ENCODE measurements at regions not wholly inside any gene's neighbourhood (a gene's known extent, or its start where the extent isn't known, plus 50 kb on each side); places are given as distances from the start of the nearest gene placed in this dataset.

DNA sequence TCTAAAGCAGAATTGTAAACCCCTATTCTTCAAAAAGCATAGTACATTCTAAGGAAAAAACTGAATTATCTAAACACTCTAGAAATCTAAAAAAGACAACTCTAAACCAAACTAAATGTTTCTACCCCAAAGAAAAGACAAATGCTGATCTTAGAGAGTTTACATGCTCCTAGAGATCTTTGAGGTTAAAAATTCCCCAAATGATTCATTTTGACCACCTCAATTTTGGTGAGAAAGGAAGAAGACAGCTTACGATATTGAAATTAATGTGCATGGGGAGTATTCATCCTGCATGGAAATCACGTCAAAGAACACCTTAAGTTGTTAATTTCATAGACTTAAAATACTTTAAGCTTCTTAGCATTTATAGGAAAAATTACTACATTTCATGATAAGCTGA is 377.8 kb upstream of the RUNX1 start:
- no peak for DNase-seq (ENCODE audit: low read depth)

DNA sequence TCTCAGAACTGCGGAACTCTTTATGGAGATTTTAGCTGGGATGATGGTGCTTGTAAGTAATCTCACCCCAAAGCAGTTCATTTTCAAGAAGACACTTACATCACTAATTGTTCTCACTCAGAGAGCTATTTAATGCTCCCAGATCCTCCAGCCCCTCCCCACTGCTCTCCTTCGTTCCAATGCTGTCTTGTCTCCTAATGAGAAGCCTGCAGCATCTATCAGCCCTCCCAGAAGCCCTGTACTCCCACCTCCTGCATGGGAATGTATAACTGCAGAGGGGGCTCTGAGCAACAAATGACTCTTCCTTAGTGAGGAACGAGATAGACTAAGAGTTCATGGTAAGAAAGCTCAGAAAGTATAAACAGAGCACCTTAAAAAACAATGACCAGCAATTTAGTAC is 377.4 kb upstream of the RUNX1 start:
- DNase-seq (ENCODE audit: low read depth): no peak

DNA sequence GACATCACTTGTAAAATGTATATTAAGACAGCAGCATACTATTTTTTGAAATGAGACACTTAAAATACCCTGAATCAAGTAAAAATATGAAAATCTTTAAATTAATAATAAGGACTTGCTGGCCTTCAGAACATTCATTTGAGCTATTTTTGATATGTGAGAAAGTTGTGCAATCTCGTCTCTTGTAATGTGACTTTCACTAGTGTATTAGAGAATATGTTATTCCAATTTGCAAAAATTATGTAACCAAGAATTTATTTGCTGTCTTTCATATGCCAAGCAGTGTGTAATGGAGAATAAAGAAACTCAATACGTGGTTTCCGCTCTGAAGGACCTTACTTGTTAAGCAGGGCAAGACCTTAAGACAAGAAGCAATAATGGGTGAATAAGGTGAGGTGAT is 375.0 kb upstream of the RUNX1 start:
- no peak for DNase-seq (ENCODE audit: low read depth)

DNA sequence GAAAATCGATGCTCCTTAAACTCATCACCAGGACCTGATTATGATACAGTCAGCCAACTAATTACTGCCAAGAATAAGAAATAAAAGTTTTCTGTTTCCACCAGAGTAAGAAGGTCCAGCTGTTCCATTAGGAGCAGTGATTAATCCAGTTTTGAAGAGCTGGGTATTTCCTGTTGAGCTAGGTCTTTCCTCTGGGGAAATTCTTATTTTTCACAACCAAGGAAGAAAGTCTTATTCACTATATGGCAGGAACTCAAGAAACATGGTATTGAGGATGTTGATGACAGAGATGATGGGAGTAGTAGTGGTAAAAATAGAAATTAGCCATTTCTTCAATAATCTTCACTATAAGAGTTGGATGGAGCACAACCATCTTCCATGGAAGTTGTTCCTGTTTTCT is 374.6 kb upstream of the RUNX1 start:
- DNase-seq (ENCODE audit: low read depth): no peak

DNA sequence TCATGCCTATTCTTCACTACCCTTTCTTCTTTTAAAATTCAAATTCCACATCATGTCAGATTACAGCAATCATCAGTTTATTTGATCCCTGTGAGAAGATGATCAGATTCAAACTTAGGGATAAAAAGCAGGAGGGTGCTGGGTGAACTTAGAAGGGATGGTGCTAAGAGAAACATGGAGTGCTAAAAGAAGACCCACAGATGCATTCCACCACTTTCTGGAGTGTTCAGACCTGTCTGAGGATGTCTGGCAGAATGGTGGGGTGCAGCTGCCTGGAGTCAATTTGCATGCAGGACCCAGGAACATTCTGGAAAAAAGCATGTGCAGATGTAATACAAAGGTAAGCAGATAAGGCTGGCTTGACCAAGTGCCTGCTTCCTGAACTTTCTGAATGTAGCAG is 372.9 kb upstream of the RUNX1 start:
- DNase-seq (ENCODE audit: low read depth): no peak

DNA sequence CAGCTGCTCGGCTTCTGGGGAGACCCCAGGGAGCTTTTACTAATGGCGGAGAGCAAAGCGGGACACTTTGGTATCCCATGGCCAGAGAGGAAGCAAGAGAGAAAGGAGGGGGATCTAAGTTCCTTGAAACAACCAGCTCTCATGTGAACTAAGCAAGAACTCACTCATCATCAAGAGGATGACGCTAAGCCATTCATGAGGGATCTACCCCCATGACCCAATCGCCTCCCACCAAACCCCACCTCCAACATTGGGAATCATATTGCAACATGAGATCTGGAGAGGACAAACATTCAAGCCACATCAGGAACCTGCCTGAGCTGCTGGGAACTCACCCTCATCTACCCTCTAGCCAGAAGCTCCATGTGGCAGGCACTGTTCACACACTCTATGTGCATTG is 372.1 kb upstream of the RUNX1 start:
- no peak for DNase-seq (ENCODE audit: low read depth)

DNA sequence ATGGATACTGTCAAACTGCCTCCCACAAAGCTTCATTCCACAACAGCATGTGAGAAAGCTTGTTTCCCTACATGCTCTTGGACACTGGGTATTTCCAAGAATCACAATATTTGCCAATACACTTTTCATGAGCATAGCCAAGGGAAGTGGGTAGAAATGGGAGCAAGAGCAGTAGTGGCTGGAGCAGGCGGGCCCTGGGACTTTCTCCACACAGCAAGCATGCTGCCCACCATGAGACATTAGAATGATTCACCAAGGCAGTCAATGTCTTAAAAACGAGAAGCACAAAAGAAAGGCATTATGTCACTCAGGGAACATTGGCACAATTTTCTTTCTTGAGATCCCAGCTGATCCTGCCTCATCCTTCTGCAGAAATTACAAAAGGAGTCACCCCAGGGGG is 371.6 kb upstream of the RUNX1 start:
- DNase-seq (ENCODE audit: low read depth): no peak

DNA sequence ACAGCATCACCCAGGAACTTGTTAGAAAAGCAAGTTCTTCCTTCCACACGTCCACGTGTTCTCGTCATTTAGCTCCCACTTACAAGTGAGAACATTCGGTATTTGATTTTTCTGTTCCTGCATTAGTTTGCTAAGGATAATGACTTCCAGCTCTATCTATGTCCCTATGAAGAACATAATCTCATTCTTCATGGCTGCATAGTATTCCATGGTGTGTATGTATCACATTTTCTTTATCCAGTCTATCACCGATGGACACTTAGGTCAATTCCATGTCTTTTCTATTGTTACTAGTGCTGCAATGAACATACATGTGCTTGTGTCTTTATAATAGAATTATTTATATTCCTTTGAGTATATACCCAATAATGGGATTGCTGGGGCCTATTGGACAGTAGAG is 368.7 kb upstream of the RUNX1 start:
- DNase-seq (ENCODE audit: low read depth): no peak

DNA sequence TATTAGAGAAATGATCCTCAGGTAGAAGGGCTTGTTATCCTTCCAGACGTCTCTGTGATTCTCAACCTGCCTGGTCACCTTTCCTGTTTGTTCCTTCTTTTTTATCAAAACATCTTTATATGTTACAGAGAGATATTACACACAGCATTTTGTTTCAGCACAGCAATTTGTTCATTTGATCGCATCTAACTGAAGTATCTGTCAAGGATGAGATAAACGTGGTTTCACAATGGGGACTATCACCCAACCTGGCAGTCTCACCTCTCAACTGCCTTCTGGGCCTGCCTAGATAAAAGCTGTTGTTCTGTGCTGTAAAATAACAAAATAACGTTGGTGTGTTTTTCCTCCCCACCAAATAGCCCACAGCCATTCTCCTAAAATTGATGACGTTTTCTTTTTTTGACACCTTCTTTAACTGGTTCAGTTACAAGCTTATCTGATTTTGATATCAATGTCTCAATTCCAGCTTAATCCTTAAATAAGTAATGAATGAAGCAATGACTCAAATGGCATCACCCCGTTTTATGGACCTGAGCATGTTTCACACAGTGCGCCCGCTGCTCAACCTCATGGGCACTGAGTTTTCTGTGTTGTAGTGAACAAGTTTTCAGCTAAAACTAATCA is 367.9 kb upstream of the RUNX1 start:
- DNase-seq (ENCODE audit: low read depth): no peak

DNA sequence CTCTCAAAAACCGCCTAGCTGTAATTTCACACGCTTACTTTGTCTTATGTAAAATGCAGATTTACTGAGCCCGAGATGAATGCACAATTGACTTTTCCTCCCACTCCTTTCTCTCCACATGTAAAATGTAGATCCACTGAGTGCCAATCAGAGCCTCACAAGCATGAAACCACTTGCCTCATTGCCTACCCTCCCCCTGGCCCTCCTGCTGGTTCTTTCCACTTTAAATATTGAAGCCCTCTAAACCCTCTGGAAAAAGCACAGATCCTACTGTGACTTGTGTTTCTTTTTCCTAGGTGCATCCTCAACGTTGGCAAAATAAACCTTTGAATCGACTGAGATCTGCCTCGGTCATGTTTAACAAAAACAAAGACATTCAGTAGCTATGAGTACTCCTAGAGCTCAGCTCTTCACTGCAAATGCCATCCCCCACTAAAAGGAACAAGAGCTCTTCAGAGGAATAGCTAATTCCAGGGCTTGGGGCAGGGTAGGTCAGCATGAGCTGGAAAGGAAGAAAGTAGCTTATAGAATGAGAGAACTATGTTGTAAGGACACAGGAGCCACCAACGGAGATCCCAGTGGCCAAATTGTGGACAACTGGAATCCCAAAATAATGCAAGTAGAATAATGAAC is 365.5 kb upstream of the RUNX1 start:
- DNase-seq (ENCODE audit: low read depth): no peak

DNA sequence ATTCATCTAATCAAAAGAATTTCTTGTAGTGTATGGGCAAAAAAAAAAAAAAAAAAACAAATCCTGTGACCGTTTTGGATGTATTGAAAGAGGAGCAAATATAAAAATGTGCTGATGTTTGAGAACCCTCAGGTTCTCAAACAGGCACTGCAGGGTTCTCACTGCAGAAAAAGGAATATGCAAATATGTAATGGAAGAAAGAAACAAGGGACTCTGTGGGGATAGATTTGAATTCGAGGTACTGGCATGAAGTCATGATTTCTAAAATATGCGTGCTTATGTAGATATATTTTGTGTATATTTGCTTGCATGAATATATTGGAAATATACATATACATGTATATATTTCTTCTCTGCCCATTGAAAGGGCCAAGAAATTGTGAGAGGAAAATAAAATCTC is 365.0 kb upstream of the RUNX1 start:
- DNase-seq (ENCODE audit: low read depth): no peak

DNA sequence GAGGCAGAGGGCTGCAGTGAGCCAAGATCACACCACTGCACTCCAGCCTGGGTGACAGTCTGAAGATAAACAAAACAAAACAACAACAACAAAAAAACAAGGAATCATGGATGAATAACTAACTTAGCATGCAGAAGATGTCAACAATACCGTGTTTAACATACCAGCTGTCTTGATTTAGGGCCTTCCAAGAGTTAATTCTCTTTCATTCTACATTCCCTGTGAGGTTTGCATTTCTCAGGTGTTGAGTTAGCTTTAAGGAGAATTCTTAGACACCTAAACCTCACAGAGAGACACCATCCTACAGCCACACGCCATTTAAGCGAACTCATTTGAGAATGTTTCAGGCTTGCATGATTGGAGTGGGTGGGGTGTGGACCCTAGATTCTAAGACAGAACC is 363.1 kb upstream of the RUNX1 start:
- no peak for DNase-seq (ENCODE audit: low read depth)

DNA sequence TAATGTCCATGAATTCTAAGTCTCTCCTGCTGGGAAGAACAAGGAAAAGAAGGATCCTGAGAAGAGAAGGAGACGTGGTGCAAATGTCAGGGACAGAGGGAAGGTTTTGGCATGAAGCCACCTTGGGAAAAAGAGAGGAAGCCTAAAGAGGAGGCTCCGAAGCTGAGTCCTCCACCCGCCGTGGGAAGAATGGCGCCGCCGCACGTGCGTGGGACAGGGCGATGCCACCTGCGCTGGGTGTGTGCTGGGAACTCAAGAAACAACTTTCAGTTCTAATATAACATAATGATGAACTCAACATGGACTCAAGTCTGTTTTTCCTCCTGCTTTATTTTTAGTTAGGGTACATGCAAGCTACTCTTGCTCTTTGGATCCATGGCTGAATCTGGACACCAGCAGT is 362.3 kb upstream of the RUNX1 start:
- no peak for DNase-seq (ENCODE audit: low read depth)

DNA sequence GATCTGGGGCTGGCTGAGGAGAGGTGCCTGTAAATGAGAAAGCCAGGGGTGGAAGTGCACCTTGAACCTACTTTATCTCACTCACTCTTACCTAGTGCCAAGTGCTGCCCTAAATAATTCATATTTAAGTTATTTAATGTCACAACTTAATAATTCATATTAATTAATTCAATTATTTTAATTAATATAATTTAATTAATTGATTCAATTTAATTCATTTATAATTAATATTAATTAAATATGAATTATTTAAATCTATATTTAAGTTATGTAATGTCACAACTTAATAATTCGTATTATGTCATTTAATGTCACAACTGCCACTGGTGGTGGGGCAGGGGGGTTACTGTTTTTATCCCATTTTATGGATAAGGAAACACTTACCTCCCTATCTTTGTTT is 361.6 kb upstream of the RUNX1 start:
- DNase-seq (ENCODE audit: low read depth): no peak

DNA sequence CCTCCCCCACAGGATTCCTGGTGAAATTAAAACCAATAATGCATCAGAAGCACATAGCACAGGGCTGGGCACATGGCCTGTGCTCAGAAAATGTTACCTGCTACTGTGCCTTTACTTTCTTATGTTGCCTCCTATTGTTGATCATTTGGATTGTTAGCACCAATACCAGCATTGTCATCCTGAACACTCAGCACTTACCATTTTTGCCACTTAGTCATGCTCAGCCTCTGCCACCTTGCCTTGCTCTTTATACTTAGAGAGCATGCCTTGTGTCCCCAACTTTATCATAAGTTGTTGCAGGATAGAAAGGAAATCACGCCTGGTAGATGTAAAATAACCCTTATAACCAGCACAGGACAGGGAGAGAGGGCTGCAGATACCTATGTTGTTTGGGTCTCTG is 361.0 kb upstream of the RUNX1 start:
- DNase-seq (ENCODE audit: low read depth): no peak

DNA sequence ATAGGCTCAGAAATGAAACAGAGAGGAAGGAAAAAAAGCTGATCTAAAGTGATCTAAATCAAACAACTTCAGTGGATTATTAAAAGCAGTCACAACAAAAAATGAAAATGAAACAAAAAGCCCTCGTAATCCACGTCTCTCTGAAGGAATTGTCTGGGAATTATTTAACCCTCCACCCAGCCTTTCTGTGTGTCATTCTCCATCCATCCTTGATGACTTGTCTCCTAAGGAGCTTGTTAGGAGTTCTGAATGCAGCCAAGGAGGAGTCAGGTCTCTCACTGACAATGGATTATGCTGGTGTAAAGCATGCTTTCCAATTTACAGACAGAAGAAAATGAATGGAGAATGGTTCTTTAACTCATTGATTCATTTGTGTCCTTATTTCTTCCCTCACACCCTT is 359.3 kb upstream of the RUNX1 start:
- DNase-seq (ENCODE audit: low read depth): no peak

DNA sequence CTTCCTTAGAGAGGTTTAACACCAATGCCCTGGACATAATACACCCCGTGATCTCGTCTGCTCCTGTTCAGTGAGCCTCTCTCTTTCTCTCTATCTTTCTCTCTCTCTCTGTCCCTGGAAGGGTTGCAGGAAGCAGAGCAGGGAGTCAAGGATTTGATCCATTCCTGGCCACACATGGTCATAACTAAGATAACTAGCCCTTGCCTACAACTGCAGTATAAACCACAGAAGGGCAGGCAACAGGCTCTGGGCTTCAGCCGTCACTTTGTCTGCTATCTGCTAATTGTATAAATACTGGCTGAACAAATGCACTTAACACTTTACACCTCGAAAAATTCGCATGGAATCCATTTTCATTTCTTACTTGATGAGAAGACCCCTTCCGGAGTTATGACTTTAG is 357.5 kb upstream of the RUNX1 start:
- no peak for DNase-seq (ENCODE audit: low read depth)

DNA sequence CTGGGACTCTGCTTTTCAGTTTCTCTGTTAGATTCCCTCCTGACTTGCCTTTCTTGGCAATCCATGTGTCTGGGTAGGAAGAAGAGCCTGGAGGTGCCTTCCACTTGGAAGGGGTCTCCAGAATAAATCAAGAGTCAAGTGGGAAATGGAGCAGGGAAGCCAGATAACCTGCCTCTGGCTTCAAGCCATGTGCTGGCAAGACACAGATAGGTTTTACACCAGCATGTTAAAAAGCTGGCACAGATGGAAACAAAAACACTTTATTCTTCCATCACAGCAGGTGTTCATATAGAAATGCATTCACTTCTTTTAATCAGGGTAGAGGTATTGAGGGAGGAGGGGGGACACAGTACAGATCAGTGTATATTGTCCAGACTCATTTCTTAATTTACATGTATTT is 356.9 kb upstream of the RUNX1 start:
- no peak for DNase-seq (ENCODE audit: low read depth)

DNA sequence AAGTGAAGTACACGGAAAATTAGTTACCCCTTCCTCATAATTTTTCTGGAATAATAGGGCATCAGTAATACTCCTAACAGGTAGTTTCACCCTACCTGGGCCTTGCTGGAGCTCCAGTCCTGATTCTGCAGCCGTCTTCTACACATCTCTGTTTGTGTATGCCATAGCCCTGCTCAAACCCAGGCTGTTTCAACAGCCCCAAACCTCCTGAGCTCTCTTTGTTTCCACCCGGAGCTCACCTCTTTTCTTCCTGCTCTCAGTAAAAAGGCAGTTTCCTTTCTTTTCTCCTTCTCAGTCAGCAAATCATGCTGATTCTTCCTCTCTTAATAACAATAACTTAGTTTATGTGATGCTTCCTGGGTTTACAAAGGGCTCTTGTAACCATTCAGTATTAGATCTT is 355.1 kb upstream of the RUNX1 start:
- no peak for DNase-seq (ENCODE audit: low read depth)

DNA sequence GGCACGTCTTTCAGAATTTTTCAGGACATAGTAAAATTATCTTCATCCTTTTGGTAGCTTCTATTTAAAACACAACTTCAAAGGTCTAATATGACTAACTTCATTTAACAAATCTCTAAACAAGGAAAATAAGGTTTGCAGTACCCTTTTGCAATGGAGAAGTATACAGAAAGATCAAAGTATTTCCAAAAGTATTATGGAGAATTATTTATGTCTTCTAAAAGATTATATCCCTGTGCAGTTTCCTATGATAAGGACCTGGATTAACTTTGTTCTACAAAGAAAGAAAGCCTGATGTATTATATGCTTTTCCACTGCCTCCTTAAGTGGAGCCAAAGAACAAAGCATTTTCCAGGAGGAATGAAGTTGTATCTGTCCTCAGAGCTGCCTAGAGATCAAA is 353.0 kb upstream of the RUNX1 start:
- no peak for DNase-seq (ENCODE audit: low read depth)

DNA sequence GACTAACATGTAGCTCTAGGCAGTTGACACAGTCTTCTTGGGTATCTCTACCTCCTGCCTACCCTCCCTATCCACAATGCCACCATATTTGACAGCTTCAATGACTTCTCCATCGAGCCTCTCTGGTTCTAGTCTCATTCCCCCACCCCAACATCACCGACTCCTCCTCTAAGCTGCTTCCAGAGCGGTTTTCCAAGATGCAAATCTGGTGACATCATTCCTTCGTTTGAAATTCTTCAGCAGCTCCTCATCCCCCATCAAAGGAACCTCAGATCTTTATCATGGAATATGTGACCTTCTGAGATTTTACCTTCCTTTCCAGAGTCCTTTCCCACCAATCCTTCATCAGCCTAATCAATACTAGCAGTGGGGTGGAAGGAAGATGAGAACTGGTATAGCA is 352.4 kb upstream of the RUNX1 start:
- no peak for DNase-seq (ENCODE audit: low read depth)

DNA sequence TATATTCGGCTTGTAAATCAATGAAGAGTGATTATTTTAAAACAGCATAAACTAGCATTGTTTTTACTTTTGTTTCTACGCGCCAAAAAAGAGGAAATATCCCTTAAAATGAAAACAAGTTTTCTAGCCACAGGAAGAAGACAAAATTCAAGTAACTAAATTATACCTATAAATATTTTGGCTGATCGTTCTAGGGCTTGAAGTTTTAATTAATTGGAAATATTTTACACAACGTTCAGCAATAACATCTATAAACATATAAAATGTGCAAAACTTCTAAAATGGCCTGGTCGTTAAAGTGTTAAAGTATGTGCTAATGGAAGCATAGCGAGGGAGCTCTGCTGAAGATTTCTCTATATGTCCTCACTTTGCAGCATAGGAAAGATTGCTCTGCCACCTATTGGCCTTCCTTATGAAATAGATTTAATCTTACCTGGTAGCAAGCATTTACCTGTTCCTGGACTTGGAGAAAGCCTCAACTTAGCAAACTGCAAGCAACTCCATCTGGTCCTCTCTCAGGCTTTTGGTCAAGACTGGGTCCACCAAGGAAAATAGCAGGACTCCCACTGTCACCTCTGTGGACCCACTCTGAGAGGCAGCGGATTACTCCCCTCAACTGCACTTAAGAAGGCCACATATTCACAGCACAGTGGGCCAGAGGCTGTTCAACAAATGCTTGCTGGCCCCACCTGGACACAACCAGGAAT is 351.3 kb upstream of the RUNX1 start:
- no peak for DNase-seq (ENCODE audit: low read depth)

DNA sequence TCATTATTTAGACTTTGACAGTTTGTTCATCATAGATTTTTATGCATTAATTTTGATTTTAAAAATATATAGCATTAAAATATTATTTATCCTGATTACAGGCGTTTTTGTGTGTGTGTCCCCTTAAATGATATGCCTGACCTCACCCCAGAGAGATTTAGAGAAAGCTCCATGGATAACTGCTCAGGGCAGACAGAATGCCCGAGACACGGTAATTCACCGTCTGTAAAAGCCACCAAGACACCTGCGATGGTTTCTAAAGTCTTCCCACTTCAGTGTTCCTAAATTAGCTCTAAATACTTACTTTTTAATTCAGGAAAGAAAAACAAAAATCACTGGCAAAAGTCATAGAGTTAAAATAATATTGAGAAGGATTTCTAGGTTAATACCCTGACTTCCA is 350.6 kb upstream of the RUNX1 start:
- DNase-seq (ENCODE audit: low read depth): no peak

DNA sequence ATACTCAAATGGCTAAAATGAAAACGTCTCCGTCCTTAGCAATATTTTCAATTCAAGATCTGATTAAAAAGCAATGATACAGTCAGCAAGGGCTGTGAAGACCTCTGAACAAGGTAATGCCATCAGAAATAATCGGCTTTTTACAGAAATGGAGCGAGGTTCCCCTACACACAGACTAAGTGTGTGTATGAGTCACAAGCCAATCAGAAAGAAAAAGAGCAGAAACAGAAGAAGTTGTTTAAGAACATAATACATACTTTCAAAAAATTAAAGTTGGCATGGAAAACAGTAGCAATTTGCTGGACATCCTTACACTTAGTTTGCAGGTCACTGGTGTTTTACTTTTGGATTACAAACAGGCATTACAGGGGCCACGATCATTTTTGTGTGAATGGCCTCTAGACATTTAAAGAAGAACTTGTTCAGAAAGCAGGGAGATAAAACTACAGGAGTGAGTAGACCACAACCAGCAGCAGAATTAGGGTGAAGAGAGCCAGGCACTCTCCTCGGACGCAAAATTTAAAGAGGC is 350.0 kb upstream of the RUNX1 start:
- no peak for DNase-seq (ENCODE audit: low read depth)

All from activated T-helper 1 cell treated with Interleukin-2 at 50 U/mL for 16 hours (primary cell).